ENCODE measurements at regions not wholly inside any gene's neighbourhood (a gene's known extent, or its start where the extent isn't known, plus 50 kb on each side); places are given as distances from the start of the nearest gene placed in this dataset.

GRCh38 chr10:58456179-58456578 is 56.5 kb upstream of the BICC1 start:
- TF ChIP-seq NRF1 (conservative IDR thresholded peaks at IDR 0.05; ENCODE audit: low read depth, low read length) (no peak), NR2C2 (IDR thresholded peaks at IDR 0.05; ENCODE audit: borderline replicate concordance, control insufficient read depth, insufficient read length, low read depth) (no peak), MAX (IDR thresholded peaks at IDR 0.05; ENCODE audit: low read depth, low read length) (no peak), MXI1 (IDR thresholded peaks at IDR 0.05; ENCODE audit: low read depth, low read length) (no peak), PBX3 (IDR thresholded peaks at IDR 0.05; ENCODE audit: insufficient replicate concordance, low read depth, low read length) (no peak), CTCF (IDR thresholded peaks at IDR 0.05 in 2 of 3, conservative IDR thresholded peaks at IDR 0.05 in 1 of 3; ENCODE audit: control insufficient read depth in 2 of 3, extremely low read depth in 1 of 3, insufficient read depth in 1 of 3, low read depth in 3 of 3, low read length in 3 of 3) (no peak), BCL3 (IDR thresholded peaks at IDR 0.05; ENCODE audit: borderline replicate concordance, insufficient read depth, low read depth, low read length, poor library complexity, severe bottlenecking) (no peak), ELK1 (IDR thresholded peaks at IDR 0.05; ENCODE audit: low read depth, low read length) (no peak), TAF1 (IDR thresholded peaks at IDR 0.05; ENCODE audit: borderline replicate concordance, low read depth, low read length) (no peak), EZH2 (IDR thresholded peaks at IDR 0.05; ENCODE audit: borderline replicate concordance, control insufficient read depth, low read depth, low read length) (no peak), SMAD1 (IDR thresholded peaks at IDR 0.05; ENCODE audit: low read depth, partially characterized antibody) (no peak), IRF3 (IDR thresholded peaks at IDR 0.05) (no peak), JUNB (IDR thresholded peaks at IDR 0.05) (no peak), CEBPB (IDR thresholded peaks at IDR 0.05; ENCODE audit: borderline replicate concordance in 1 of 2, low read depth in 2 of 2, low read length in 2 of 2) (no peak)

Measured in GM12878 (cell line).